M059J (cell line): ENCODE measurements at regions not wholly inside any gene's neighbourhood (a gene's known extent, or its start where the extent isn't known, plus 50 kb on each side); places are given as distances from the start of the nearest gene placed in this dataset.

Experiments
- DNase-seq: peaks from one replicate; pipeline ENCODE4 v3.0.0-alpha.2; 2012; ENCODE audit warnings: low read depth

- no peak for DNase-seq
Measured at GRCh38 chr13:107252428-107252827, 684.5 kb upstream of the ARGLU1 start.

- DNase-seq = no peak
Measured at GRCh38 chr13:107252021-107252420, 684.1 kb upstream of the ARGLU1 start.

DNA sequence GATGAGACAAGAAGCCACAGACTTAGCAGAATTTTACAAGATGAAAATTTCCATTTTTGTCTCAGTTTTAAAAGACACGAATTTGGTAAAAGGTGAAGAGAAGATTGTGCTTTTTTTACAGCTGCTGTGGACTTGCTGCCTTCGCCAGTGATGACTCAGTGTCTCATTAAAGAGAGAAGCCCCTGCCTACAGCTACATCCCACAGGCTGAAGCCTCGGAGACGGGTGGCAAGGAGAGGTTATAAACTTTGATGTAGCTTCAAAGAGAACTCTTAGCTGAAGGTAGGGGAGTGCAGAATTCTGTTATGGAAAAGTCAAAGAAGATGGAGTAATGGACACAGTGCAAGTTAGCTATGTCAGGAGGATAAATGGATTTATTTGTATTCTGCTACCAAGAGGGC lies 683.4 kb upstream of the ARGLU1 start:
- peak; percentile 2 for DNase-seq

DNA sequence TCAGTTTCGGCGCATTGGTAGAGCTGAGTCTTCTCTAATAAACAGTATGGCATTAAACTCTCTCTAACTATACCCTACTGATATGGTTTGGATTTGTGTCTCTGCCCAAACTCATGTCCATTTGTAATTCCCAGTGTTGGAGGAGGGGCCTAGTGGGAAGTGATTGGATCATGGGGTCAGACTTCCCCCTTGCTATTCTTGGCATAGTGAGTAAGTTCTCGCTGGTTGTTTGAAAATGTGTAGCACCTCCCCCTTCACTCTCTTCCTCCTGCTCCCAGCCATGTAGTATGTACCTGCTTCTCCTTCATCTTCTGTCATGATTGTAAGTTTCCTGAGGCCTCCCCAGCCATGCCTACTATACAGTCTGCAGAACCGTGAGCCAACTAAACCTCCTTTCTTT lies 682.7 kb upstream of the ARGLU1 start:
- no peak for DNase-seq

- no peak for DNase-seq
Measured at GRCh38 chr13:107244241-107244640, 676.3 kb upstream of the ARGLU1 start.

DNA sequence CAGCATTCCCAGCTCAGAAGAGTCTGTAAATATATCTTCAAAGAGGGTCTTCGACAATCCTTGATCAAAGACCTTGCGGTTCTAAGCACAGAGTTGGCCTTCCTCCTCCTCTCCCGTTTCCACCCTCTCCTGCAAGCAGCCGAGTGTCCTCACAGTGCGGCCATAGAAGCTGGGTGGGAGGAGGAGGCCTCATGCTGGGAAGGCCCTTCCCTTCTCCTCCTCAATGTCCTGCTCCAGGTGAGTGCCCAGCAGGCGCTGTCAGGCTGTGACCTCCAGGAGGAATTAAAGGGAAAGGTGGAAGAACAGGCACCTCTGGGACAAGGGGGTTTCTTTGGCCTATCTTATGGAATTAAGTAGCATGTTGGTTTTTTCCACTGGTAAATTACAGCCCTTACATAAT lies 674.2 kb upstream of the ARGLU1 start:
- DNase-seq = no peak

GRCh38 chr13:107241381-107241780 lies 673.4 kb upstream of the ARGLU1 start:
- no peak for DNase-seq

DNA sequence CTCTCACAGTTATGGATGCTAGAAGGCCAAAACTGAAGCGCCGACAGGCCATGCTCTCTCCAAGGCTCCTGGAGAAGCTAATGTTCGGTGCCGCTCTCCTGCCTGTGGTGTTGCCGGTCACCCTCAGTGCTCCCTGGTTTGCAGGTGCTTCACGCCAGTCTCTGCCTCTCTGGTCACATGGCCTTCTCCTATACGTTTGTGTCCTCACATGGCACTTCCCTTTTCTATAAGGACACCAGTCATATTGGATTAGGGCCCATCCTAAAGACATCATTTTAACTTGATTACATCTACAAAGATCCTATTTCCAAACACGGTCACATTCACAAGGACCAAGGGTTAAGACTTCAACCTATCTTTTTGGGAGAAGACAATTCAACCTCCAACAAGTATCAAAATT lies 671.3 kb upstream of the ARGLU1 start:
- DNase-seq = no peak

DNA sequence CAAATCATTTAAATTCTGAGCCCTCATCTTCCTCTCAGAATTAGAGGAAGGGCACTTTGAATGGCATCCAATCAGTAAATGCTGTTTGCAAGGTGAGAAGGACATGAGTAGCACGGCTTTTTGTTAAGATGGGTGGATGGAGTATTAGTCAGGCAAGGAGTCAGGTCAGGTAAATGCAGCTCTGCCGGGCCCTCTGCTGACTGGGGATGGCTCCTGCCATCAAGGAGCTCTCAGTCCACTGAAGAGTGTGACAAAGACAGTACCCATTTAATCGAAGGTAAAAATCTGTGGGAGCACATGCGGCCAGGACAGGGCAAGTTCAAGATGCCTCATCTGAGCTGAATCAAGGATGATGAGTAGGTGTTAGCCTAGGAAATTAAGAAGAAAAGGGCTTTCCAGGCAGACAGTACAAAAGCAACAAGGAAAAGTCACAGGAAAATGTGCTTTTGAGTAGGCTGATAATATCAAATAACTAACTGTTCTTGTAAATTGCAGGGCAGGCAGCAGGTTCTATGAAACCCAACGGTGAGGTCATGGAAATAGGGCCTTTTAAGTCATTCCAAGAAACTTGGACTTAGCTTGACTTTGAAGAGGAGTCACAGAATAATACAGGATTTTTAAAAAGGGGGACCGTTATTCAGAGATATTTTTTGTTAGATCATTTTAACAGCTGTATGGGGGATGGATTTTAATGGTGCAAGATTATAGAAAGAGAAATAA lies 670.5 kb upstream of the ARGLU1 start:
- DNase-seq = no peak

DNA sequence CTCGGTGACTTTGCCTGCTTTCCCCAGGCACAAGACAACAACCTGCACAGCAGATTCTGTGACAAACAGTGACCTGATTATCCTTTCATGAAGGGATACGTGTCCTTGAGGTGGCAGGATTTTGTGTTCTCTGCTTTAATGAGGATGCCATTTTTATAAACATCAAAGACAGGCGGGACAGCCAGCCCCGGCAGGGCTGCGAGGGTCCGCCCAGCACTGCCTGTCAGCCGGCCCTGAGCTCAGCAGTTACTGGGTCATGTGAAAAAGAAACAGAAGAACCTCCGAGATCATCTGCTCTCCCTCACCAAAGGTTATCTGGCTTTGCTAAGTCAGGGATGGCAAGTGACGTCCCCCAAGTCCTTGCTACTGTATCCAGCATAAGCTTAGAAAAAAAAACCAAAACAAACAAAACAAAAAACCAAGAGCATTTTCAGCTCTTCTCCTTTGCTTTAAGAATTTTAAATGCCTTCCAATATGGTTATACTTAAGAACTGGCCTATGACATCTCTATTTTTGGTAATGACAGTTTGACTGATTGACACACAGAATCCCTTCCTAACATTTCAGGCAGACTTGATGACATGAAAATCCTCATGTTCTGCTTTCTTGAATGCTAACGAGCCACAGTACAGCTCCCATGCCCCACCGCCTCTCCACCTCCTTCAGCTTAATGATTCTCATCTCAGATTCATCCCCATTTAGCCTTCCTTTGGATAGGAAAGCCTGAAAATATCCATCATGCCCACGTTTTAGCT lies 666.6 kb upstream of the ARGLU1 start:
- no peak for DNase-seq

- no peak for DNase-seq
Measured at GRCh38 chr13:107233541-107233940, 665.6 kb upstream of the ARGLU1 start.

DNA sequence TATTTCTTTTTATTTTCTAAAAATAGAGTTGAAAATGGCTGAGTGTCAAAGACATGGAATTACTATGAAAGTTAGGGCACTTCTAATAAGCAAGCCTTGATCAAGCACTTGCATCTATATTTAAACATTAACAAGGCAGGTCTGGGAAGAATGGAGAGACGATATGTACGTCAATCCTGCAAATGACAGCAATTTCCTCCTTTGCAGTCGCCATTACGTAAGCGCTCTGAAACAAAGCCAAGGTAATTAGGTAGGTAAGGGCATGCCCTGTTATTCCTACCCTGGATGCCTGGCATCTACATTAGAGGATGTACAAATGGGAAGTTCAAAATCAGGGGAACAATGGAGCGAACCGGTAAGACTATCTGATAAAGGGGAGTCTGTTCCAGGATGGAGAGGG lies 664.0 kb upstream of the ARGLU1 start:
- no peak for DNase-seq

- DNase-seq = no peak
Measured at GRCh38 chr13:107223867-107224266, 655.9 kb upstream of the ARGLU1 start.

GRCh38 chr13:107222597-107222996 lies 654.7 kb upstream of the ARGLU1 start:
- DNase-seq = no peak

DNA sequence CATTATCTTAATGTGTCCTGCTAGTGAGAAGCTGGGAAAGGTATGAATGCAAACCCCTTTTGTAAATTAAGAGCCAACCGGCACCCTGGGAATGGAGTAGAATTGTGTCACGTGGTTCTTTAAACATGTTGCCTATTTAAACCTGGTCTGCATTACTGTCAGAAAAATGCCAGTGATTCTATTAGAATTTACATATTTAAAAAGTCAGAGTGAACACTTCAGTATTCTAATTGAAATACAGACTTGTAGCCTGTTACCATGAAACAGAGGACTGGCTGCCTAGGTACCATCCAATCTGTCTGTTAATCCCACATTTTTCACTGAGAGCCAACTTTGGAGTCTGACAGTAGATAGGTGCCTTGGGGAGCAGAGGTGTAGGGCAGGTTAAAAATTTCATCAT lies 652.3 kb upstream of the ARGLU1 start:
- no peak for DNase-seq

DNA sequence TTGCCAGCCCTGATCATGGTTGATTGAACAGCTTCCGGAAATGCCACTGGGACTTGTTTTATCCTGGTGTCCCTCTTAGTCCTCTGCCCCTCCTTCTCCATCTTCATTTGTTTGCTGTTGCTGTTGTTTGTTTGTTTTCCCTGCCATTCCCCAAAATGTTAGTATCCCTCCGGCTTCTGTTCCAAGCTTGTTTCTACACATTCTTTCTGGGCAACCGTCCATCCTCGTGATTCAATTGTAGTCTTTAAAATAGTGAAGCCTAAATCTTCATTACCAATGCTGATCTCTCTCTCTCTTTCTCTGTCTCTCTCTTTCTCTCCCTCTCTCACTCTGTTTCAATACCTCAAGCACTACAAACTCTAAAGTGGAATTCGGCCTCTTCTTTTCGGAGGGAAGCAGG lies 649.3 kb upstream of the ARGLU1 start:
- no peak for DNase-seq

GRCh38 chr13:107216046-107216755 lies 648.3 kb upstream of the ARGLU1 start:
- no peak for DNase-seq

- DNase-seq = peak; percentile 57
Measured at GRCh38 chr13:107211073-107211472, 643.1 kb upstream of the ARGLU1 start.

DNA sequence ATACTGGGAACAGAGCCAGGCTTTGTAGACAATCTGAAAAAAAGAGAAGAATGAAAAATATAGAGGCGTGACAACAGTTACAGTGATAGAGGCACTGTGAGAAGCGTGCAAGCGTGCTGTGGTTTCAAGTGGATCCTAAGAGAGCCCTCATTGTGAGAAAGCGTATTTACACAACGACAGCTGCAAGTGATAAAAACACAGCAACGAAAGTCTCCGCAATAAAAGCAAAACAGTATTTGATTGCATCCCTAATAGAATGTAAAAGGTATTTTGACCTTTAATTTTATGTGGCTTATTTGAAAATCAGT lies 642.7 kb upstream of the ARGLU1 start:
- no peak for DNase-seq

GRCh38 chr13:107209824-107210722 lies 642.1 kb upstream of the ARGLU1 start:
- DNase-seq = no peak

GRCh38 chr13:107208889-107209288 lies 641.0 kb upstream of the ARGLU1 start:
- no peak for DNase-seq
